ENCODE measurements at regions not wholly inside any gene's neighbourhood (a gene's known extent, or its start where the extent isn't known, plus 50 kb on each side); places are given as distances from the start of the nearest gene placed in this dataset.
"Not testable (repeated sequence)": the region's sequence is repeated elsewhere in the genome, so short reads cannot be mapped to it uniquely, and the experiment has no call there.

DNA sequence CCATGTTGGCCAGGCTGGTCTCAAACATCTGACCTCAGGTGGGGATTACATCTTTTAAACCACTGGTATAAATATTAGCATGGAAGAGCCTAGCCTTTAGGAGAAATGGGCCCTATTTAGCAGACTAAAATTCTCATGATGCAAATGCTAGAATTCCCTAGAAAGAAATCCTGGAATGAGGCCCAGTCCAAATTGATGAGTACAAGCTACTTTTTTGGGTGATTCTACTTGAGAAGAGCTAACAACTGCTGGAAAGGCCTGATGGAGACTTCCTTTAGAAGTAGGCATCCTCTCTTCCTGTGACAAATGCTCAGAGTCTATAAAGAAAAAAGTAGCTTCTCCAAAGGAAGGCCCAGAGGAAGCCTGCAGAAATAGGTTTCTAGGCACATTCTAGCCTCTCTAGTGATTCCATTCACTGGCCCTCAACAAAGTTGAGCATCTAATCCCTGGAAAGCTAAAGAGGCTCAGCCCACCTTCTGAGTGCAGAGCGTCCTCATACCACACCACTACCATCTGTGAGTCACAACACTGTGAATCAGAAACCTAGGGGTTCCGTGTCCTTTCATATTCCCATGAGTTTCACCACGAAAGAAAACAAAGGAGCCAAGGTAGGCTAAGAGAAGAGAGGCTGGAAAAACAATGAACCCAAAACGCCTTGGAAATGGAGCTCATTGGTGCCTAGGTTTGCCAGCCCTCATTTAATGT is 183.1 kb downstream of the C1D start:
- DNase-seq: no peak

DNA sequence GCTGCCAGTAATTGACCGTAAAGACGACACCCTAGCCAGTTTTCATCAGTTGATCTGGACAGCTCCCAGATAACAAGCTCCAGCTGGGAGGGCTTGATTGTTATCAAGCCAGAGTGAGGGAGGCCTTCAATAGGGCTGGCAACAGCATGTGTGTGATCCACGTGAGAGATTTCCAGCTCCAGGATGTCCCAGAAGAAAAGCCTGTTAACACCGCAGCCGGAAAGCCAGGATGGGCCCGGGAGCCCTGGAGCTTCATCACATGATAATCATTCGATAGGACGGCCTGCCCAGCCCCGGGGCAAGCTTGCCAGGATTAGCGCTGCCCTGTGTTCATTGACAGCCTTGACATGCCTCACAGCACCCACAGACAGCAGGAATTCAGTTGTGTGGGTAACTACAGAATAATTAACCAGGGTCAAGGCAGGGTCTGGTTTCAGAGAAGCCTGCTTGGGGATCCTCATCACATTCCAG is 182.5 kb downstream of the C1D start:
- DNase-seq: no peak

DNA sequence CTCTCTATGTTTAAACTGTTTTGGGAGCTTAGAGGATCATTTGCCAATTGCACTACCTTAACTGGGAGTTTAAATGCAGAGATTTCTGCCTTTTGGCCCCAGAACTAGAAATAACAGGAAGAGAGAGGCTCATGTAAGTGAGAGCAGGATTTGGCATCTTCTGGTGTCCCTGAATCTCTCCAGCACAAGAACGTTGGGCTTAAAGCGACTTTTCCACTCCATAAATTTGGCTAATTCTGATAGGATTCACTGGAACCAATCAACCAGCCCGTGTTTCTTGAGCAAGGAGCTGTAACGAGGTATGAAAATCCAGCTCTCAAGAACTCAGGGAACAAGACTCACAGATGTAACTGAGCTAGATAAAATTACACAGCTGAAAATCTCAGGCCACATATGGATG is 181.0 kb downstream of the C1D start:
- DNase-seq: no peak

DNA sequence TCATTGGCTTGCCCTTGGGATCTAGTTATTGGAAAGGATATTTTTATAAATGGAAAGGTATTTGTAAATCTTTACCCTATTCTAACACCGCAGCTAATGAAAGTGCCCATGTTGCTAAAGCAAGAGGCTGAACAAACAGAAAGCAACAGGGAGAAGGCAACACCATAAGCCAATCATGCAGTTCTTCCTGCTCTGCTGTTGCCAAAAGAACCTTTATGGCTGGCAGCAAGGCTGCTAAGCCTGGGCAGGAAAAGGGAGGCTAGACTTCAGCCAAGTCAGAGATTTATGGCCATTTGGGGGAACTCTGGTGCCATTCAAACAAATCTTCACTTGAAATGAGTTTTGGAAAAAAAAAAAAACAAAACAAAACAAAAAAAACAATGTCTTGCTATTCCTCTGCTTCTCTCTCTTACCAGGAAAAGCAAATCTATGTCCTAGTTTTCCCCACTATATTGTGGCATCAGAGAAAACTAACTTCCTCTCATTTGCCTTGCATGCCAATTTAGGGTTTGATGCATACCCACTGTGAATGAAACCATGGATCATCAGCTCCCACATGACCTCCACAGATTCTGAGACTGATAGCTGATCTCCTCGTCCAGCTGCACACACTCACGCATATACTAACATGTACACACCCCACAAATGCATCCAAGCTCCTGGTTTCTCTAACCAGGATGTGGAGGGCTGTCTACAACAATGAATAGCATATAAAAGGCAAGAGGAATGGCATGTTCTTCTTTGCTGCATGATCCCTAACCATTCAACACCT is 179.3 kb downstream of the C1D start:
- no peak for DNase-seq

DNA sequence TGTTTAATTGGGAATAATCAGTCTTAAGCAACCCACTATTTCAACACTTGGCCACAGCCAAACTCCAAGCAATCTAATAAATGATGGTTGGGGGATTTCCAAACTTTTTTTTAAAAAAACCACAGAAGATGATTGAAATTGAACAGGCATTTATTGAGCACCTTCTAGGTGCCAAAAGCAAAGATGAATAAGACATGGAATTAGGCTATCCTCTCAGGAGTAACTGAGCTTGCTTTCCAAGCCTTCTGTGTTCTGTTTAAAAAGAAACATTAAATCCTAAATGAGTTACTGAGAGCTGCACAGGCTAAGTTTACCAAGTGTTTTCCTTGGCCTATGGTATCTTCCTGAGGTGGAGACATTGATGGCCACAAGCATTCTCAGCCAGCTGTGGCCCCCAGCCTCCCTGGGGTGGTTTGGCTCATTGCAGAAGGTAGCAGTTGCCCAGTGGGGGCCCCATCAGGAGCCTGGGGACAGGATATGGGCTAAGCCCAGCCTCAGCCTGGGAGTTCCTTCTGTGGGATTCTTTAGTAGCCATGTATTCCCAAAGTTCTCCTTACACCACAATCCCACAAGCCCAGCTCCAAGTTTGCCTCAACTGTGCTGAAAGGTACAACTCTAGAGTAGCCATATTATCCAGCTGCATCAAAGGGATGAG is 174.3 kb downstream of the C1D start:
- DNase-seq: no peak

DNA sequence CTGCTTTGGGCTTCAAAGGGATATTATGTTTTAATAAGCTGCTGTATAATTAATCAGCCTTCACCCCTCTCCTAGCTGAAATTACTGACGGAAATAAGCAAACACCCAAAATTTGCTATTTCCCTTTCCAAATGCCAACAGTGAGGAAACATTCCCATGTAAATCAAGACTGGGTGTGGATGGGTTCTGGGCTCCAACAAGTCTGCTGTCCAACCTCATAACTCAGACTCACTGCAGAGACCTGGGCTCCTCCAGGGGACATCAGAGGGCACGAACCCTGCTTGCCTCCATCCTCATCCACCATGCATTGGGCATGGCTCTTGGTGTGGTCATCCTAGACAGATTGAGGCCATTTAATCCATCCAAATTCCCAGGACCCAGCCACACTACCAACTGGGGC is 173.7 kb downstream of the C1D start:
- no peak for DNase-seq

DNA sequence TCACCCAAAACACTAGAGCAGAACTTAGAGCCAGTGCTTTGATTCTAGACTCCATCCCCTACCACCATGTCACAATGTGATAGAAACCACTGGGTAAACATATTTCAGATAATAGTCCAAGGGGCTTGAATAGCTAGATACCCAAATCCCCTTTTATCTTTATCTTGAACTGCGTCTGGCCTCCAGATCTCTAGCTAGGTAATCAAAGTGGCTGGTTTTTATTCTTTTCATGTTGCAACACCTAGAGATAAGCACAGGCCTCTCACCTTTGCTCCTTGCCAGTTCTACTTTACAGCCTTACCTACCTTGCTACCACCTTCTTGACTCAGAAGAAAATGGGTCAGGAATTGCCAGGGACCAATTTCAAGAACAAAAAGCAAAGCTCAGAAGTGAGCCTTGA is 171.2 kb downstream of the C1D start:
- no peak for DNase-seq

DNA sequence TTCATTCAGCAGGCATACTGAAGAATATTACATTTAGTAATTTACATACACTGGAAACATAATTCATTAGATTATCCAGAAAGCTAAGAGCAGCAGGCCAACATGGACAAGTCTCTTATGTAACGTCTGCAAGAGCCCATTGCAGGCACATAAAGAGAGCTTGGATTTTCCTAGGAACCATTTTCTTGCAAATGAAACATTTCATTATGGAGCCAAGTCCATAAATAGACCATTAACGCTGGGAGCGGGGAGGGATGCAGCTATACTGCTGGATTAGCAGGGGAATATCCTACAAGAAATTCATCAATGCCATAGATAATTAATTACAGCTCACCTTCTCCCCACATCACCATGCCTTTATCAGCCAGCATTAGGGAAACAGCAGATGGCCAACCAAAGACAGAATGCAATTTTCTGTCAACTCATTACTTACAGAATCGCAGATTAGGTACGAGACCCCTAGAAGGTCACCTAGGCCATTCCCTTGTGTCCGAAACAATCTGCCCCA is 170.4 kb downstream of the C1D start:
- DNase-seq: no peak

DNA sequence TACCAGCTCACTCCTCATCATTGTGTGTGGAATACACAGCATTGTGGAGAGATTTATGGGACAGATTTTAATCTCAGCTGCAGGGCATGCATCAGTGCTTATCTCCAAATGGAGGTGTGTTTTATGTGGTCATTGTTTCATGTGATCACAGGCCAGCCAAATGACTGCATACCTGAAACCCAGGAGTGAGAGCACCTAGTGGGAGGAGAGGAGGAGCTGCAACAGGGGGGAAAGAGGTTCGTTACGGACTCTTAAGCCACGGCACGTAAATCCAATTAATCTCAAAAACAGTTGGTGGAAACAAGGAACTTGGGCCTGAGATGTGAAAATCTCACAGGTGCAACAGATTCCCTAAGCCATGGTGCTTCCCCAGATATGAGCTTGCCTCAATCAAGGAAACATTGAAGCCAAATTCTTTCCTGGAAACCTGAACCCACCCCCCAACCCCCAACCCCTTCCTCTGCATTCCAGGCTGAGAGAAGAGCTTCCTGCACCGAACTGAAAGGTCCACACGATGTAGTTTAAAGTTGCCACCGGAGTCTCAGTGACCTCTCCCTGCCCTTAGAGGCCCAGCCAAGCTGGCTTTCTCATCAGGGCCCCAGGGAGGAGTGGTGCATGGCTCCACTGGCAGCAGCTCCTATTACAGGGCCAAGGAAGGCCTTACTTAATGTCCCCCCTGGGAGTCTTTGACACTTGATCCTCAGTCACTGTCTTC is 167.4 kb downstream of the C1D start:
- DNase-seq: no peak

DNA sequence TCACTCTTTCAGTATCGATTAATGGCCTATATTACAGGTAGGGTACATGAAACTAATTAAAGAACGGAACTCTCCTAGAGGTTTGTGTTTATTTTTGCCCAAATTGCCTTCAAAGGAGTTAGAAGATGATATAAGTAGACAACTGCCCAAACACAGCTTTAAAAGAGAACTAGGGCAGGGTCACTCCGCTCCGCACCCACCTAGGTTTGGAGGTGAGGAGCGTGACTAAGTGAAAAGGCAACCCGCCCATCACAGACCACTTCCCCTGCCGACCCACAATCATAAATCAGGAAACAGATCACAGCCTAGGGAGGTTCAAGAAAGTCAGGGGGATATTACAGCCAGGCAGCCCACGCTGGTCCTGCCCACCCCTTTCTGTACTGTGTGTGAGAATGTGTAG is 166.7 kb downstream of the C1D start:
- no peak for DNase-seq

DNA sequence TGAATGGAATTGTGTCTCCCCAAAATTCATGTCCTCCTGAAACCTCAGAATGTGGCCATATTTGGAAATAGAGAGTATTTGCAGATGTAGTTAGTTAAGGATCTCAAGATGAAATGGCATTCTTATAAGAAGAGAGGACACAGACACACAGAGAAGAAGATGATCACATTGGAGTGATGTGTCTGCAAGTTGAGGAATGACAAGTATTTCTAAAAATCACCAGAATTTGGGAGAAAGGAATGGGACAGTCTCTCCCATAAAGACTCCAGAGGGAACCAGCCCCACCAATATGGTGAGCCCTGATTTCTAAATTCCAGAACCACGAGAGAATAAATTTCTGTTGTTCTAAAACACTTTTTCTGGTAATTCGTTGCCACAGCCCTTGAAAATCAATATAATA is 166.3 kb downstream of the C1D start:
- no peak for DNase-seq

DNA sequence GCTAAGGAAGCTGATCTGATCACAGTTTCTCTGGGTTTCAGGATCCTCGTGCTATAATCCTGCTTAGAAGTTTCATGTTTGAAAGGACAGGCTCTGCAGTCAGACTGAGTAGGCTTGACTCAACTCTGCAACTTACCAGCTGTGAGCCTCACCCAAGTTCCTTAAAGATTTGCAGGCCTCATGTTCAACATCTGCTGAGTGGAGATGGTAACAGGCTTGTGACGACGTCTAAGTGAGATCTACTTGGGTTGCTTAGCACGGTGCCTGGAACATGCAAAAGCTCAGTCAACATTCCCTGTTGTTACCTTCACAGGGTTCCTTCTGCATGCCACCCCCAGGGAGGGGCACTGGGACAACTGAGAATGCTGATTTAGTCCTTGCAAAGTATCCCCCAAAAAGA is 164.2 kb downstream of the C1D start:
- DNase-seq: no peak

DNA sequence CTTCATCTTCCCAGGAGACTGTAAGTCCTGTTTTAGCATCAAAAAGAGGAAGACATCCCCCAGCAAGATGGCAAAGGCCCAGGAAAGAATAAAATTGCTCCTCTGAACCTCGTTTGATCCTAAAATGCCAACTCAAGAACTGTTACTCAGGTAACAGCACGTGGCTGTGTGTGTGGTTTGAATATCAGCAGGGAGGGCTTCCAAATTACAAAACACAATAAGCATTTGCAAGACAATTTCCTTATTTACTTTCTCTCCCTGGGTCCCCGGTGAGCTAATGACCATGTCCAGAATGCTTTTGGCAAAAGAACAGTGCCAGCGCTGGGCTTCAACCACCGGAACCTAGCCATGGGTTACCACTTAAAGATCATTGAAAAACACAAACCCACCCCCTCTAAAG is 163.6 kb downstream of the C1D start:
- no peak for DNase-seq

DNA sequence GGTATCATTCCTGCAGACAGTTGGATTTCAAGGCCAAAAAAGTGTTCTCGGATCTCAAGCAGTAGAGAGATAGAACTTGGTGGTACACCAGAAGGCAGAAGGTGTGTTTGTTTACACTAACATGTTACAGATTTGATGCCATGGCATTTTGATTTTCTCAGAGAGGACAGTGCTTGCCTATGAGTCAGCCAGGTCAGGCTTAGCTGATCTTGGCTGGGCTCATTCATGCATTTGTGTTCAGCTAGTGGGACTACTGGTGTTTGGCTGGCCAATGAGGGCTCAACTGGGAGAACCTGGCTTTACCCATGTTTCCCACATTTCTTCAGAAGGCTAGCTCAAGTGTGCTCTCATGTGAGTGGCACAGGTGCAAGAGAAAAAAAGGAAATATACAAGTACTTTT is 162.0 kb downstream of the C1D start:
- DNase-seq: no peak

DNA sequence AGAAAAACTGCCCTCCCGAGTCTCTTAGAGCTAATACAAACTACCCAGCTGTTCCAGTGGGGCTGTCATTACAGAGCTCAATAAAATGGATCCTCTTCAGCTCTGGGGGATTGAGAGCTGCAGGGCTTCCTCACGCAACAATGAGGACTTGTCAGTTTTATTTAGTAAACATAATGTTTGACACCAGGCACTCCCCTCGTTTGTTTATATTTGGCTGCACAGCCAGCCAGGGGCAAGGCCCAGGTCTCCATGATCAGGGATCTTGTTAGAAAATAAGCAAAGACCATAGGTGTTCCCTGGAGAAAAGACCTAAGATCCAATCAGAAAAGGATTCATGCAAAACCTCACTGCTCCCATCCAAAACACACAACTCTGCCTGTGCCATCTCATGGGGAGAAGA is 158.2 kb downstream of the C1D start:
- no peak for DNase-seq

DNA sequence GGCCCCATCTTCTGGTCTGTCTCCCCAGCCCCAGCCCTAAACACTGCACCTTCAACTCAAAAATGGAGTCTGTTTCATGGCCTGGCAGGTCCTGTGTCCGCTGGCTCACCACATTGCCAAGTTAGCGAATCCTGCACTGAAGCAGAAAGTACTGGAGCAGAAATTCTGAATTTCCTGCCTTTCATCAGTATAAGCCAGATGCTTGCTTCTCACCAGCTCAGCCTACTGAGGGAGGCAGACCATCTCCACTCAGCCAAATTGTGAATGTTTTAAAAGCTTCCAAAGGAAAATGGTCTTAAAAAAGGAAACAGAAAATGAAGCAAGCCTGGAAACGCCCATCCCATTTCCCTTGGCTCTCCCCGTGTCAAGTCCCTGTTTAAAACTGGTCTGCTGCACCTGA is 157.8 kb downstream of the C1D start:
- DNase-seq: no peak

DNA sequence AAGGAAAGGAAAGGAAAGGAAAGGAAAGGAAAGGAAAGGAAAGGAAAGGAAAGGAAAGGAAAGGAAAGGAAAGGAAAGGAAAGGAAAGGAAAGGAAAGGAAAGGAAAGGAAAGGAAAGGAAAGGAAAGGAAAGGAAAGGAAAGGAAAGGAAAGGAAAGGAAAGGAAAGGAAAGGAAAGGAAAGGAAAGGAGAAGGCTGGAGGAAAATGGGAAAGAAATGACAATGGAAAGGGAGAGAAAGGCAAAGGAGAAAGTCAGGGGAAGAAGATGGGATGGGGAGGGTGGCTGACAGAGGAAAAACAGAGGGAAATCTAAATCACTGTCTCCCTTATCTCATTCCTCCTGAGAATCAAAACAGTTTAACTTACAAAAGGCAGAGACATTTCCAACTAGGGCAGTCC is 156.3 kb downstream of the C1D start:
- DNase-seq: not testable (repeated sequence)

DNA sequence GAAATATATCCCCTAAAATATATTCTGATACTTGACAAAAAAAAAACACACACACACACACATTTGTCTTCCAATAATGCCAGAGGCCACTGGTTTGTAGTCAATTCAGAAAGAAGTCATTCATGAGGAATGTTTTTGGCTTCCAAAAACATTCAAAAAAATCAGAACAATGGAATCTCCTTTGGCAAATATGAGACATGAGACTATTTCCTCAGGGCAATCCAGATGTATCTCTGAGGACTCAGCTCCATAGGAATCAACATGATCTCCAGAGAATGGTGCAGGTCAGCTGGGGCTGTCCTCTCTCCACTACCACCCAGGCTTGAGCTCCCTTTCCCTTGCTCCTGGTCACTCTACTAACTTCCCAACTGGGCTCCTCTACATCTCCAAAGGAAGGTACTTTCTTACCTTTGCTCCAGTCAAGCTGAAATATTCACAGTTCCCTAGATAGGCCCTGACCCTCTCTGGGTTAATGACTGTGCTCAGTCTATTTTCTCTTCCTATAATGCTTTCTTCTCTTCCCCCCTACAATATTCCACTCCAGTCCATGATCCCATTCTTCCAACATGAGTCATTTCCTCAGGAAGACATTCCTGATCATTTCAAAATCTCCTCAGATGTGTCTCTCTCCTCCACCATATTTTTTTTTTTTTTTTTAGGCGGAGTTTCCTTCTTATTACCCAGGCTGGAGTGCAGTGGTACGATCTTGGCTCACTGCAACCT is 145.3 kb downstream of the C1D start:
- DNase-seq: no peak

DNA sequence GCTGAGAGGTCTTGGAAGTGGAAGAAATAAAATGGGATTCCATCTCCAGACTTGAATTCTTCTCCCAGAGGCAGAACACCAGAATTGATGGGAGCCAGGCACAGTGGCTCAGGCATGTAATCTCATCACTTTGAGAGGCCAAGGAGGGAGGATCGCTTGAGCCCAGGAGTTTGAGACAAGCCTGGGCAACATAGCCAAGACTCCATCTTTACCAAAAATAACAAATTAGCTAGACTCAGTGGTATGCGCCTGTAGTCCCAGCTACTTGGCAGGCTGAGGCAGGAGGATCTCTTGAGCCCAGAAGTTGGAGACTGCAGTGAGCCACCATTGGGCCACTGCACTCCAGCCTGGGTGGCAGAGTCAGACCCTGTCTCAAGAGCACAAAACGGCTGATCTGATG is 144.3 kb downstream of the C1D start:
- no peak for DNase-seq

DNA sequence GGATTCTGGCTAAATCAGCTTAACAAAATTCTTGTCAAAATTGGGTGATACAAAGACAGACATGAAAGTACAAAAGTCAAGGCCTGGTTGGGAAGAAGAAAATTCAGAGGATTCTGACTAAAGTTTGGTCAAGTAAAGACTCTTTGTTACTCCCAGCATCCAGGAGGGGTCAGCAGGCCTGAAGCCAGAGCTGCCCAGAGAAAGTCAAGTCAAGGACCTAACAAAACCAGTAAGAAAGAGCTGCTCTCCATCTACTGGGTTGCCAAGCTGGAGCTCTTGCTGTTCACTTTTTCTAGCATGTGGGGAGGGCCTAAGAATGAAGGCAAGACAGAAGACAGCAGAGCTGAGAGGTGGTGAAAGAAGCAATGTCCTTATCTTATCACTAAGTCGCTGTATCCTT is 143.3 kb downstream of the C1D start:
- no peak for DNase-seq

DNA sequence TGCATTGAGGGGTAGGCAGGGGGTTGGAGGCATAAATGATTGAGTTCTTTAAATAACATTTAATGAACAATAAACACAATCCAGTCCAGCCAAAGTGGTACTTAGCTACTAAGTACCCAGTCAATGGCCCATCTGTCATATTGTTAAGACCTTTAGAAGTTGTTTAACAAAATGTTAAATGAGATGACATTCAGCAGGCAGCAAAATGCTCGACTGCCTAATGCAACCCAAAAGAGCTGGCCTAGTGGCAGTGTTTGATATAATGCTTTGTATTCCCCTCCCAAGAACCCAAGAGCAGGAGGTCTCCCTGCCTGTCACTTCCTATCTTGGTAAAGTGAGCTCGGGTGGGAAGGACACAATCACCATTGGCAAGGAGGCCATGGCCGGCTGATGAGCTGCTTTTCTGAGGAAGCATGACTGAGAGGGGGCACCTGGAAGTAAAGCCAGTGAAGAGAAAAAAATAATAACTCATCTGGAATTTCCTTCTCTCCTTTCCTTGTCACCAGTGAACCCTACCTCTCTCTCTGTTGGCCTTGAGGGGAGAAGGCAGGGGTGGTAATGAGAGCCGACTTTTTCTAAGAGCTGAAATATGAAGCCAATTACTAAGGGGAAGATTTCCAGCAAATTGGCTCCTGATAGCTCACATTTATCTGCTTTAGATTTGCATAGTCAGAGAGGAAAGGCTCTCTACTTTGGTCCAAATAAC is 140.6 kb downstream of the C1D start:
- no peak for DNase-seq

DNA sequence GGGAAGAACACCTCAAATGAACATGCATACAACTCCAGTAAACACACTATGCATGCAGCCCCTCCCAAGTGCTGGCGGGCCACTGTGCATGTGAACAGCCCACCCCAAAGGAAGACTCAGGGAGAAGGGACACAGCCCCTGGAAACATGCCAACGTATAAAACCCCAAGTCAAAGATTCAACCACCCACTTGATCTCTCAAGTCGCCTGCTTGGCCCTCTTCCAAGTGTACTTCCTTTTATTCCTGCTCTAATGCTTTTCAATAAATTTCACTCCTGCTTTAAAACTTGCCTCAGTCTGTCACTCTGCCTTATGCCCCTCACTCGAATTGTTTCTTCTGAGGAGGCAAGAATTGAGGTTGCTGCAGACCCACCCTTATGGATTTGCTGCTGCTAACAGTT is 139.1 kb downstream of the C1D start:
- DNase-seq: no peak

Data from stimulated activated CD4-positive, alpha-beta T cell treated with anti-CD3 and anti-CD28 coated beads, Interleukin-12 subunit alpha, Interleukin-12 subunit beta, amount 100 ng/mL, for 4 hours (primary cell).